ENCODE measurements at regions not wholly inside any gene's neighbourhood (a gene's known extent, or its start where the extent isn't known, plus 50 kb on each side); places are given as distances from the start of the nearest gene placed in this dataset.

DNA sequence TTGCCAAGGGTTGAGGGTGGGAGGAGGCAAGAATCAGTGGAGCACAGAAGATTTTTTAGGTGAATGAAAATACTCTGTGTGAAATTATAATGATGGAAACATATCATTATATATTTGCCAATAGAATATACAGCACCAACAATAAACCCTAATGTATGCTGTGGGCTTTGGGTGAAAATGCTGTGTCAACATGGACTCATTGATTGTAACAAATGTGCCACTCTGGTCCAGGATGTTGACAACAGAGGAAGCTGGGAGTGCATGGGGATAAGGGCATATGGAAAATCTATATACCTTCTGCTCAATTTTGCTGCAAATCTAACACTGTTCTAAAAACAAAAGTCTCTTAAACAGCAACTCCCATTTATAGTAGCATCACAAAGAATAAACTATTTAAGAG is 114.3 kb downstream of the LYZL1 start:
- DNase-seq, result no peak

DNA sequence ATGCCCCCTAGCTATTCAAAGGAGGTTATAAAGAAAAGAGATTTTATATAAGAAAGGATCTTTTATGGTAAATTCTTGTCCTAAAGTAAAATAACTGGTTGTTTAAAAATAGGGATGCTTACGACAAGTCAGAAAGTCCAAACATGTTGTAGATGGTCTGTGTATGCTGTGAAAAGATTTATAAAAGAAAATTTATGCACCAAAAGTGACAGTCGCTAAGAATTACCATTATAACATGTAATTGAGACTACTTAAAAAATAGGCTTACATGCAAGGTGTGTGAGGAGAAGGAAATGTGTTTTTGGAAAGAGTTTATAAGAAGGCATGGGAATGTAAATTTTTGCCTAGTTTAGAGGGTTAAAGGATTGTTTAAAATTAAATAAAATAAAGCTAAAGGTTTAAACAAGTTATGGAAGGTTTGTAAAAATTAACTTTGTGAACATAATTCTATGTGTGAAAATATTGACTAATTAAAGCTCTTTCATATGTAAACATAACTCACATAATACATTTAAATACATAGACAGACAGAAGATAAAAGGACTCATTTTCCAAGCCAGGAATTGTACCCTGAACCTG is 118.5 kb downstream of the LYZL1 start:
- no peak for DNase-seq

All from CD4-positive, alpha-beta T cell treated with Interleukin-4 for 4 hours (primary cell).